Testis (tissue), 2 donors: ENCODE measurements at regions not wholly inside any gene's neighbourhood (a gene's known extent, or its start where the extent isn't known, plus 50 kb on each side); places are given as distances from the start of the nearest gene placed in this dataset.

Source experiments
- DNase-seq: peaks from one replicate; pipeline ENCODE4 v3.0.0-alpha.2; 2019
- H3K27ac ChIP-seq, 2 donors: fragments of 200-600 bp; sonication (generic); one replicate each; pipeline ENCODE4 v1.5.1; 2019
- H3K27me3 ChIP-seq: fragments of 200-600 bp; sonication (generic); one replicate; pipeline ENCODE4 v1.5.1; 2019
- H3K36me3 ChIP-seq: fragments of 200-600 bp; sonication (generic); one replicate; pipeline ENCODE4 v1.5.1; 2017; ENCODE audit warnings: low read depth; ENCODE audit errors: missing control alignments
- H3K4me1 ChIP-seq: fragments of 200-600 bp; sonication (generic); one replicate; pipeline ENCODE4 v1.5.1; 2019
- H3K4me3 ChIP-seq, 2 donors: fragments of 200-600 bp; sonication (generic); one replicate each; pipeline ENCODE4 v1.5.1; 2017 to 2019
- H3K9me3 ChIP-seq: fragments of 200-600 bp; sonication (generic); one replicate; pipeline ENCODE4 v1.5.1; 2017
- POLR2A ChIP-seq: fragments of 450-650 bp; IDR thresholded peaks from one replicate; pipeline ENCODE4 v1.6.1; 2017; ENCODE audit warnings: antibody characterized with exemption, mild to moderate bottlenecking, moderate library complexity
- WGBS, 2 donors: methylation state at CpG; one replicate each; pipeline ENCODE4 v1.1.5; 2018; 5-methylcytosine and 5-hydroxymethylcytosine counted together
- intact Hi-C: fragments of 100-400 bp; cut with DNase I; formaldehyde crosslinking; loops from one replicate; pipeline ENCODE4 v1.15.1; 2023; ENCODE audit warnings: low total_unique reads
- TF ChIP-seq, protein P1 (sequence below), 3 experiments: fragments of 450-650 bp in 2 of 3; fragments of 200-600 bp in 1 of 3; sonication (generic) in 1 of 3; IDR thresholded peaks; one replicate each; pipeline ENCODE4 v1.5.1; 2016 to 2019; ENCODE audit warnings: antibody characterized with exemption in 3 of 3, mild to moderate bottlenecking in 2 of 3, moderate library complexity in 1 of 3

DNA sequence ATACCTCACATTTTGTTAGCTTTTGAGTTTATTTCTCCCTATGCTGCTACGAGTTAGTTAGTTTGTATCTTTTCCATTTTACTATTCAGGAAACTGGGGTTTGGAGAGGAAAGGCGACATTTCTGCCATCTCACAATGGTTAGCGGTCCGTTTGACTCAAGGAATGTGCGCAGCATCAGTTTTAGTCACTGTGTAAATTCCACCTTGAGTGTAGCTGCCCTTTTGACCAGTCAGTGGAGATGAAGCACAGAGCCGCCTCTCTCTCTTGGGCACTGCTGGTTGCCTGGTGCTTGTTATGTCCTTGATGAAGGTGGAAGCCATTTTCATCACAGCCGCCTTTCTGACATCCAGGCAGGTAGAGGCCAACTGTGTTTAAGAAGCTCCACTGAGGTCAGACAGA, 185.5 kb downstream of the SCP2D1 start:
- no peak for DNase-seq
- intact Hi-C loops: no loop called here
- no peaks in the 10 kb centered on the region for H3K9me3 ChIP-seq

DNA sequence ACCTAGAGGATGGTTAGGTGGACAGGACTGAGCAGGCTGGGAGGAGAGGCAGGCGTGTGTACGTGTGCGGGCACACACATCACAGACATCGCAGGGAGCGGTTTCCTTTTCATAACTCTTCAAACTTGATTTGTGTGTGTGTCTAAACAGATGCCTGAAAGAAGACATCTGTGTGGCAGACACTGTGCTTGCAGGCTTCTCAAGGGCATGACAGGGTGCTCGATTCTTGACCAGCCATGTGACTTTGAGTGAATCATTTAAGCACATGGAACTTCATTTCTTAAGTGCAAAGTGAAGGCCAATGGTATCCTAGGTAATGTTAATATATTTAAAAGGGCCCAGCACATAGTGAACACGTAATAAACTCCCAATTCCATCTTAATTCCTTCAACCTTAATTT, 186.5 kb downstream of the SCP2D1 start:
- Histone ChIP-seq H3K9me3 (no peaks in the 10 kb centered on the region), H3K4me3 (no peak overlapping the region), H3K27me3 (no peaks in the 10 kb centered on the region), H3K27ac (no peak overlapping the region), H3K4me1 (no peaks in the 10 kb centered on the region), H3K36me3 (no peaks in the 10 kb centered on the region)
- no peak for DNase-seq
- 80 to 81% methylated on average over 7 of the region's 7 CpGs for WGBS, 2 donors
- intact Hi-C loops: no loop called here
- TF ChIP-seq, protein P1, sequence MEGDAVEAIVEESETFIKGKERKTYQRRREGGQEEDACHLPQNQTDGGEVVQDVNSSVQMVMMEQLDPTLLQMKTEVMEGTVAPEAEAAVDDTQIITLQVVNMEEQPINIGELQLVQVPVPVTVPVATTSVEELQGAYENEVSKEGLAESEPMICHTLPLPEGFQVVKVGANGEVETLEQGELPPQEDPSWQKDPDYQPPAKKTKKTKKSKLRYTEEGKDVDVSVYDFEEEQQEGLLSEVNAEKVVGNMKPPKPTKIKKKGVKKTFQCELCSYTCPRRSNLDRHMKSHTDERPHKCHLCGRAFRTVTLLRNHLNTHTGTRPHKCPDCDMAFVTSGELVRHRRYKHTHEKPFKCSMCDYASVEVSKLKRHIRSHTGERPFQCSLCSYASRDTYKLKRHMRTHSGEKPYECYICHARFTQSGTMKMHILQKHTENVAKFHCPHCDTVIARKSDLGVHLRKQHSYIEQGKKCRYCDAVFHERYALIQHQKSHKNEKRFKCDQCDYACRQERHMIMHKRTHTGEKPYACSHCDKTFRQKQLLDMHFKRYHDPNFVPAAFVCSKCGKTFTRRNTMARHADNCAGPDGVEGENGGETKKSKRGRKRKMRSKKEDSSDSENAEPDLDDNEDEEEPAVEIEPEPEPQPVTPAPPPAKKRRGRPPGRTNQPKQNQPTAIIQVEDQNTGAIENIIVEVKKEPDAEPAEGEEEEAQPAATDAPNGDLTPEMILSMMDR (IDR thresholded peaks at IDR 0.05): no peak
- TF ChIP-seq POLR2A: no peak

More for the DNA sequence above, 185.5 kb downstream of the SCP2D1 start:
- Histone ChIP-seq H3K36me3 (no peaks in the 10 kb centered on the region), H3K4me3 (no peak overlapping the region), H3K27ac (no peak overlapping the region), H3K4me1 (peaks cover 3% of the 10 kb centered on the region), H3K27me3 (no peaks in the 10 kb centered on the region)
- TF ChIP-seq, protein P1 (IDR thresholded peaks at IDR 0.05): no peak
- no peak for TF ChIP-seq POLR2A
- 80 to 89% methylated on average over 7 of the region's 7 CpGs for WGBS, 2 donors

DNA sequence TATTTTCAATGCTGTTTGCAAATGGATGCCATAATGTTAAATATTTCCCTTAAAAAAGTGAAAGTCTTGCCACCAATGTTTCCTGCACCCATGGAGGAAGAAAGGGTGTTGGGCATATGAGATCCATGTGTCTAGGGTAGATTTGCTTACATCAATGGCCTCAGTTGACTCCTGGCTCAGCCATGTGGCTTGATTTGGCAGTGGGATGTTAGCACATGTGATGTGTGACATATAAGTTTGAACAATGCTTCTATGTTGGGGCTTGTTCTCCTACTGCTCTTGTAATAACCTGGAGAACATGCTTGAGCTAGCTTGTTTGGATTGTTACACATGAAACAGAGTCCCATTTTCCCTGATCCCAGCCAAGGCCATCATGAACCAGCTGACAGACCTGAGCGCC, 187.6 kb downstream of the SCP2D1 start:
- Histone ChIP-seq H3K4me1 (no peaks in the 10 kb centered on the region), H3K9me3 (no peaks in the 10 kb centered on the region), H3K36me3 (no peaks in the 10 kb centered on the region), H3K27ac (no peak overlapping the region), H3K27me3 (no peaks in the 10 kb centered on the region), H3K4me3 (no peak overlapping the region)
- TF ChIP-seq POLR2A: no peak
- TF ChIP-seq, protein P1 (IDR thresholded peaks at IDR 0.05): no peak
- intact Hi-C loops: no loop called here
- 88 to 100% methylated on average over 1 of the region's 1 CpG for WGBS, 2 donors
- no peak for DNase-seq

DNA sequence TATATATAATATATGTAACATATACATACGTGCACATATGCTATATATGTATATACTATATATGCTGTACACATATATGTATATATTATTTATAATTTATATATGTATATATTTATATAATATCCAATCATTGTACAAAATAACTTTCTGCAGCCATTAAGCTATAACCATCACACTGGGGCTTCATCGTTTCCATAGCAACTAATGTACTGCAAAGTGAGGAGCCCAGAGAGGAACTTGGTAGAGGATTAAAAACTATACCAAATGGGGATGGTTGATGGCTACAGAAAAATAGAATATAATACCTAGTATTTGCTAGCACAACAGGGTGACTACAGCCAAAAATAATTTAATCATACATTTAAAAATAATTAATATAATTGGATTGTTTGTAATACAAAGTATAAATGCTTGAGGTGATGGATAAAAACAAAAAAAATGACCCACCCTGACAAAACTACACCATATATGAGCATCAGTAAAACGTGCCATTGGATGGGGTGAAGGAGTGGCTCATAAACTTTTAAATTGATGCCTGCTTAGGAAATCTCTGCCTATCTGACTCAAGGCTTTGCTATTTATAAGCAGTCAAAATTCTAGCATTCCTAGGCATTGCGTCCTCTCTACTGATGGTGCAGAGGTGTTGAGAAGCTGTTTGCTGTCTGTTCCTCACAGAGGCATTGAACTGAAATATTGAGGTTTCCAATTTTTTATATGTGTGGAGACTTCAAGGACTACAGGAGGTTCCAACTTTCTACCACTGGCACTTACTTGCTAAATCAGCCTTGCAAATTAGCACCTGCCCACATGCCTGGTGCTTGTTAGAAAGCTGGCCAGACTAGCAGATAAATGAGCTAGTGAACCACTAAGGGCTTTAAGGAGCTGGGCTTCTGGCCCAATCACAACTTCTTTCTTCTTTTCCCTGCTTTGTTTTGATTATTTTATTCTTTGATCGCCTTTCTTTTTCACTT, 190.1 kb downstream of the SCP2D1 start:
- no peak for TF ChIP-seq POLR2A
- TF ChIP-seq, protein P1 (IDR thresholded peaks at IDR 0.05): no peak
- Histone ChIP-seq H3K9me3 (no peaks in the 10 kb centered on the region), H3K36me3 (no peaks in the 10 kb centered on the region), H3K4me1 (no peaks in the 10 kb centered on the region), H3K27ac (no peak overlapping the region), H3K27me3 (no peaks in the 10 kb centered on the region), H3K4me3 (no peak overlapping the region)
- no peak for DNase-seq
- WGBS, 2 donors: 85 to 88% methylated on average over 5 of the region's 5 CpGs
- intact Hi-C loops: no loop called here

DNA sequence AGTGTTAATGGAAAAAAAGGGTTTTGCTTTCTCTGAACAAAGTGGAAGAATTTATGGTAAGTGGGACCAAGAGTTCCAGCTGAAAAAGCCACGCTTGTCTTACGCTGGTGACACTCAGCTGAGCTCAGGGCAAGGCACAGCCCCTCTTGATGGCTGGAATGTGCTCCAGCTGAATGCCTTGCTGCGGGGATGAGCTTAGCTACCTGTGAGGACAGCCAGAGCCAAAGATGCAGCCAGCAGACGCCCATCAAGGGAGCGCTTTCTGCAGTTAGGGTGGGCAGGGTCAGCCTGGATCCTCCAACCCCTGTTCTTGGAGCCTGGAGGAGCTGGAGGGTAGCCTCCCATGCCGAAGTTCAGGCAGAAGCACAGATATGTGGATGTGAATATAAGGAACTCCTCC, 191.4 kb downstream of the SCP2D1 start:
- intact Hi-C loops: no loop called here
- Histone ChIP-seq H3K36me3 (no peaks in the 10 kb centered on the region), H3K4me3 (no peak overlapping the region), H3K4me1 (no peaks in the 10 kb centered on the region), H3K27me3 (no peaks in the 10 kb centered on the region), H3K27ac (no peak overlapping the region), H3K9me3 (no peaks in the 10 kb centered on the region)
- no peak for DNase-seq
- 76 to 77% methylated on average over 4 to 6 of the region's 6 CpGs for WGBS, 2 donors
- TF ChIP-seq, protein P1 (IDR thresholded peaks at IDR 0.05): no peak
- TF ChIP-seq POLR2A: no peak
